H1 (cell line): ENCODE measurements at regions not wholly inside any gene's neighbourhood (a gene's known extent, or its start where the extent isn't known, plus 50 kb on each side); places are given as distances from the start of the nearest gene placed in this dataset.

Experiments used
- CTCF ChIA-PET: fragments of 300-600 bp; sonication (Branson Sonifier 250); formaldehyde crosslinking; loops from one replicate; lab custom pipeline; 2021; ENCODE audit not compliant: partially characterized antibody; lab: Charles Lee
- POLR2A ChIA-PET: fragments of 300-600 bp; sonication (Branson Sonifier 250); formaldehyde crosslinking; loops from one replicate; lab custom pipeline; 2021; ENCODE audit warnings: inconsistent platforms; ENCODE audit not compliant: partially characterized antibody; lab: Charles Lee
- DNase-seq, 2 experiments: peaks; one replicate each; pipeline versions ENCODE4 v3.0.0 to v3.0.0-alpha.2; 2010 to 2022; ENCODE audit warnings: low spot score in 2 of 2, low read depth in 1 of 2, mixed read lengths in 1 of 2
- FAIRE-seq: peaks from 2 replicates; lab custom pipeline; 2011; peaks lifted over from hg19 to GRCh38; lab: Jason Lieb, UNC
- H2AFZ ChIP-seq: 2 replicates; pipeline ENCODE4 v1.8.1; 2012; ENCODE audit warnings: low read length, inconsistent platforms
- H2AK5ac ChIP-seq: 2 replicates; pipeline ENCODE4 v1.6.1; 2013; ENCODE audit warnings: low read depth, low read length
- H2BK120ac ChIP-seq: replicated peaks from 2 replicates; pipeline ENCODE3; 2013; ENCODE audit warnings: low read depth, low read length, inconsistent platforms
- H2BK12ac ChIP-seq: 2 replicates; pipeline ENCODE4 v1.6.1; 2013; ENCODE audit warnings: low read depth, low read length
- H2BK15ac ChIP-seq: 2 replicates; pipeline ENCODE4 v1.6.1; 2013; ENCODE audit warnings: low read length
- H2BK20ac ChIP-seq: 2 replicates; pipeline ENCODE4 v1.6.1; 2013; ENCODE audit warnings: low read length
- H2BK5ac ChIP-seq: 2 replicates; pipeline ENCODE4 v1.6.1; 2013; ENCODE audit warnings: low read depth, low read length
- H3K14ac ChIP-seq: 2 replicates; pipeline ENCODE4 v1.6.1; 2013; ENCODE audit warnings: inconsistent platforms; ENCODE audit not compliant: insufficient read length
- H3K18ac ChIP-seq: 2 replicates; pipeline ENCODE4 v1.6.1; 2013; ENCODE audit warnings: low read length; ENCODE audit errors: extremely low read depth
- H3K23ac ChIP-seq: 2 replicates; pipeline ENCODE4 v1.6.1; 2013; ENCODE audit warnings: inconsistent platforms; ENCODE audit not compliant: insufficient read length
- H3K23me2 ChIP-seq: 2 replicates; pipeline ENCODE4 v1.6.1; 2013; ENCODE audit warnings: low read depth, low read length
- H3K27ac ChIP-seq: 2 replicates; pipeline ENCODE4 v1.6.1; 2011; ENCODE audit warnings: low read depth, low read length, inconsistent platforms
- H3K27me3 ChIP-seq, 4 experiments: replicated peaks in 1 of 4; 1 replicate in 1 of 4; 2 replicates in 3 of 4; pipeline versions ENCODE4 v1.6.1 to v1.8.1; 2011 to 2013; ENCODE audit warnings: low read length in 3 of 4, mild to moderate bottlenecking in 3 of 4, inconsistent platforms in 2 of 4, mixed read lengths in 2 of 4, moderate library complexity in 1 of 4; ENCODE audit not compliant: control insufficient read depth in 3 of 4, insufficient read depth in 3 of 4; ENCODE audit errors: extremely low read depth in 1 of 4
- H3K36me3 ChIP-seq, 4 experiments: 2 replicates each; pipeline versions ENCODE4 v1.6.1 to v1.8.1; 2011 to 2013; ENCODE audit warnings: mild to moderate bottlenecking in 4 of 4, low read length in 3 of 4, moderate library complexity in 2 of 4, control low read depth in 1 of 4, inconsistent platforms in 1 of 4; ENCODE audit not compliant: insufficient read depth in 4 of 4, control insufficient read depth in 2 of 4
- H3K4ac ChIP-seq: replicated peaks from 2 replicates; pipeline ENCODE3; 2013; ENCODE audit warnings: low read length, low read depth, mixed read lengths, inconsistent platforms; ENCODE audit not compliant: insufficient read length
- H3K4me1 ChIP-seq, 4 experiments: replicated peaks in 1 of 4; 1 replicate in 1 of 4; 2 replicates in 3 of 4; pipeline versions ENCODE4 v1.6.1 to v1.8.1; 2011 to 2013; ENCODE audit warnings: low read length in 3 of 4, inconsistent platforms in 2 of 4, mixed read lengths in 1 of 4; ENCODE audit not compliant: insufficient read depth in 4 of 4, control insufficient read depth in 3 of 4
- H3K4me2 ChIP-seq, 2 experiments: 2 replicates each; pipeline versions ENCODE4 v1.6.1 to v1.8.1; 2011 to 2013; ENCODE audit warnings: low read depth in 2 of 2, low read length in 2 of 2, control low read depth in 1 of 2, inconsistent platforms in 1 of 2, mild to moderate bottlenecking in 1 of 2; ENCODE audit not compliant: insufficient read depth in 1 of 2
- H3K4me3 ChIP-seq, 4 experiments: fragments of 200-600, 300-600 bp in 1 of 4; sonication (generic), shearing (Covaris generic), sonication (Bioruptor Twin) in 1 of 4; 2 replicates each; pipeline versions ENCODE4 v1.5.1 to v1.8.1; 2011 to 2016; ENCODE audit warnings: low read length in 4 of 4, low read depth in 3 of 4, control low read depth in 2 of 4, inconsistent platforms in 2 of 4, mild to moderate bottlenecking in 2 of 4, mixed read lengths in 1 of 4, moderate library complexity in 1 of 4; ENCODE audit not compliant: insufficient read depth in 2 of 4; ENCODE audit errors: extremely low read depth in 1 of 4
- H3K56ac ChIP-seq: replicated peaks from 2 replicates; pipeline ENCODE3; 2013; ENCODE audit warnings: low read depth, mild to moderate bottlenecking, mixed read lengths, low read length, inconsistent platforms; ENCODE audit not compliant: insufficient read length
- H3K79me1 ChIP-seq: 2 replicates; pipeline ENCODE4 v1.6.1; 2013; ENCODE audit warnings: low read depth, low read length, control low read depth
- H3K79me2 ChIP-seq, 2 experiments: 2 replicates each; pipeline versions ENCODE4 v1.6.1 to v1.8.1; 2012 to 2013; ENCODE audit warnings: low read length in 2 of 2, mild to moderate bottlenecking in 2 of 2, inconsistent platforms in 1 of 2; ENCODE audit not compliant: insufficient read depth in 2 of 2, control insufficient read depth in 1 of 2
- H3K9ac ChIP-seq, 4 experiments: replicated peaks in 1 of 4; 1 replicate in 1 of 4; 2 replicates in 3 of 4; pipeline versions ENCODE4 v1.6.1 to v1.8.1; 2011 to 2013; ENCODE audit warnings: low read depth in 3 of 4, low read length in 3 of 4, control low read depth in 2 of 4, mild to moderate bottlenecking in 2 of 4, moderate library complexity in 2 of 4, inconsistent platforms in 1 of 4; ENCODE audit errors: extremely low read depth in 1 of 4
- H3K9me3 ChIP-seq, 2 experiments: 2 replicates each; pipeline versions ENCODE4 v1.6.1 to v1.8.1; 2012 to 2013; ENCODE audit warnings: mild to moderate bottlenecking in 2 of 2, moderate library complexity in 2 of 2, control low read depth in 1 of 2, inconsistent platforms in 1 of 2, low read depth in 1 of 2, low read length in 1 of 2, mixed read lengths in 1 of 2; ENCODE audit not compliant: insufficient read depth in 2 of 2
- H4K20me1 ChIP-seq, 2 experiments: replicated peaks in 1 of 2; 2 replicates each; pipeline versions ENCODE3 to v1.8.1; 2011 to 2013; ENCODE audit warnings: inconsistent platforms in 2 of 2, low read length in 2 of 2, mild to moderate bottlenecking in 1 of 2; ENCODE audit not compliant: insufficient read depth in 2 of 2, control insufficient read depth in 1 of 2
- H4K5ac ChIP-seq: 2 replicates; pipeline ENCODE4 v1.6.1; 2013; ENCODE audit warnings: low read length, low read depth, mixed read lengths, inconsistent platforms; ENCODE audit not compliant: insufficient read length
- H4K8ac ChIP-seq: 2 replicates; pipeline ENCODE4 v1.8.0; 2013; ENCODE audit warnings: mild to moderate bottlenecking, moderate library complexity, low read length, inconsistent platforms; ENCODE audit not compliant: insufficient read depth; ENCODE audit errors: extremely low read depth
- H4K91ac ChIP-seq: replicated peaks from 2 replicates; pipeline ENCODE3; 2013; ENCODE audit warnings: low read length, mixed read lengths, inconsistent platforms; ENCODE audit not compliant: insufficient read length
- HDAC6 ChIP-seq: IDR thresholded peaks from one replicate; pipeline ENCODE4 v1.7.1; 2012; ENCODE audit warnings: low read depth, mild to moderate bottlenecking, inconsistent platforms, low read length, moderate library complexity
- KDM4A ChIP-seq: IDR thresholded peaks from one replicate; pipeline ENCODE4 v1.7.1; 2012; ENCODE audit warnings: low read depth, mild to moderate bottlenecking, moderate library complexity, low read length, inconsistent platforms; ENCODE audit not compliant: severe bottlenecking
- SIN3A ChIP-seq, 2 experiments: IDR thresholded peaks in 1 of 2; conservative IDR thresholded peaks in 1 of 2; 2 replicates each; pipeline ENCODE4 v1.6.1; 2011 to 2012; ENCODE audit warnings: low read length in 2 of 2, improper control_type of control experiment in 1 of 2, low read depth in 1 of 2, mild to moderate bottlenecking in 1 of 2
- WGBS, 2 experiments: shearing (Covaris generic) in 1 of 2; methylation state at CpG; one replicate each; pipeline versions ENCODE4 v1.1.6 to v1.1.7; 2013 to 2015; ENCODE audit warnings: low lambda C conversion rate in 2 of 2, mixed read lengths in 2 of 2, inconsistent platforms in 1 of 2, low coverage in 1 of 2, missing lambda C conversion rate in 1 of 2; ENCODE audit not compliant: insufficient replicate concordance in 2 of 2, insufficient coverage in 1 of 2, insufficient read length in 1 of 2; ENCODE audit errors: extremely low coverage in 1 of 2, missing lambda C conversion rate in 1 of 2; 5-methylcytosine and 5-hydroxymethylcytosine counted together
- TF ChIP-seq, protein P1 (sequence below): IDR thresholded peaks from 2 replicates; pipeline ENCODE4 v1.6.1; 2011; ENCODE audit warnings: low read depth, mild to moderate bottlenecking, low read length; ENCODE audit not compliant: insufficient read depth

DNA sequence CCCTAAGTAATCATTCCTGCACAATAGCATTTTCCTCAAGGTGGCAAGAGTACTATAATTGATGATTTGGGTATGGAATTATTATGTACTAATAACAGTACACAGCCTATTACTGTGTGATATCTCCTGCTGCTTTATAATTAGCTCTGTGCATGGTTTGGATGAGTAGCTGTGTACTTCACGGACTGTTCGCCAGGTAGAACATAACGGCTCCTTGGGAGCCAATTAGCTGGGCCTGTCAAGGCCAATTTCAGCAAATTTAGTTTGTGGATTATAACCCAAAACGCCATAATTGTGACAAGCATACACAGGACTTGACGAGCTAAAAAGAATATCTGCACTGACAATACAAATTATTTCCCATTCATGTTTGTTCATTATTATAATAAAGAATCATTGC, 1584.2 kb downstream of the SLITRK1 start:
- Histone ChIP-seq H3K23ac (no peak overlapping the region), H2BK15ac (no peak overlapping the region), H3K23me2 (no peaks in the 10 kb centered on the region), H2BK5ac (no peak overlapping the region), H2BK20ac (no peak overlapping the region), H4K5ac (no peak overlapping the region), H2BK120ac (no peak overlapping the region), H3K56ac (no peak overlapping the region), H4K20me1 (no peaks in the 10 kb centered on the region), H3K9ac (no peak overlapping the region), H3K79me2 (no peaks in the 10 kb centered on the region), H2BK12ac (no peak overlapping the region), H2AK5ac (no peak overlapping the region), H3K4me2 (no peak overlapping the region), H4K8ac (no peak overlapping the region), H3K79me1 (no peaks in the 10 kb centered on the region), H3K14ac (no peak overlapping the region), H4K91ac (no peak overlapping the region), H3K4me1 (no peaks in the 10 kb centered on the region), H3K4ac (no peak overlapping the region), H3K9me3 (no peaks in the 10 kb centered on the region; a peak in 1 of 4 replicates), H3K27ac (no peak overlapping the region), H3K27me3 (no peaks in the 10 kb centered on the region), H3K36me3 (no peaks in the 10 kb centered on the region), H3K18ac (no peak overlapping the region), H3K4me3 (no peak overlapping the region), H2AFZ (no peak overlapping the region)
- CTCF ChIA-PET: no interaction called here
- POLR2A ChIA-PET: no interaction called here
- DNase-seq (no peak), FAIRE-seq (no peak)
- whole genome bisulfite sequencing, 2 experiments: 94% methylated on average over 5 of the region's 5 CpGs; no CpG with 5 or more reads in 1 of the 2 experiments
- TF ChIP-seq KDM4A (no peak), SIN3A (conservative IDR thresholded peaks at IDR 0.05 in 1 of 2, IDR thresholded peaks at IDR 0.05 in 1 of 2; ENCODE audit: low read depth in 1 of 2, low read length in 2 of 2) (no peak), HDAC6 (no peak)
- TF ChIP-seq, protein P1, sequence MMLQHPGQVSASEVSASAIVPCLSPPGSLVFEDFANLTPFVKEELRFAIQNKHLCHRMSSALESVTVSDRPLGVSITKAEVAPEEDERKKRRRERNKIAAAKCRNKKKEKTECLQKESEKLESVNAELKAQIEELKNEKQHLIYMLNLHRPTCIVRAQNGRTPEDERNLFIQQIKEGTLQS: no peak
